ENCODE measurements at regions not wholly inside any gene's neighbourhood (a gene's known extent, or its start where the extent isn't known, plus 50 kb on each side); places are given as distances from the start of the nearest gene placed in this dataset.

GRCh38 chr12:94766397-94766796, 116.0 kb upstream of the TMCC3 start:
- TF ChIP-seq POLR2A (IDR thresholded peaks at IDR 0.05) = no peak
- TF ChIP-seq CTCF (IDR thresholded peaks at IDR 0.05) = no peak

Measured in testis (tissue), 2 donors.